ENCODE measurements at regions not wholly inside any gene's neighbourhood (a gene's known extent, or its start where the extent isn't known, plus 50 kb on each side); places are given as distances from the start of the nearest gene placed in this dataset.
A peak's percentile ranks its signal among the peaks of the same experiment; 100 is the strongest.
"Not testable (repeated sequence)": the region's sequence is repeated elsewhere in the genome, so short reads cannot be mapped to it uniquely, and the experiment has no call there.

GRCh38 chr7:69438584-69439412 lies 159.5 kb upstream of the AUTS2 start:
- Histone ChIP-seq H3K36me3 (no peaks in the 10 kb centered on the region), H3K27me3 (no peaks in the 10 kb centered on the region), H3K4me3 (no peak overlapping the region), H3K9me3 (no peaks in the 10 kb centered on the region), H3K4me1 (peaks cover 0 to 26% (median 21%) of the 10 kb centered on the region in 4 donors), H3K27ac (peak overlapping the region in 2 of 4 donors; percentile 63 to 69)
- DNase-seq = no peak
- intact Hi-C loops (cut with DNase I) = no loop called here
- TF ChIP-seq EP300 (IDR thresholded peaks at IDR 0.05) = no peak
- TF ChIP-seq POLR2AphosphoS5 (IDR thresholded peaks at IDR 0.05) = peak in 2 of 4 donors; percentile 35 to 72
- WGBS, 2 donors = 81 to 84% methylated on average over 16 of the region's 16 CpGs

- intact Hi-C loops (cut with DNase I) = no loop called here
- Histone ChIP-seq H3K27ac (peak overlapping the region in 2 of 4 donors; percentile 63 to 69), H3K9me3 (no peaks in the 10 kb centered on the region), H3K36me3 (no peaks in the 10 kb centered on the region), H3K4me3 (no peak overlapping the region), H3K4me1 (peaks cover 0 to 26% (median 21%) of the 10 kb centered on the region in 4 donors), H3K27me3 (no peaks in the 10 kb centered on the region)
- TF ChIP-seq POLR2A (IDR thresholded peaks at IDR 0.05) (no peak), EP300 (IDR thresholded peaks at IDR 0.05) (no peak), POLR2AphosphoS5 (IDR thresholded peaks at IDR 0.05) (no peak), CTCF (IDR thresholded peaks at IDR 0.05) (no peak)
- WGBS, 2 donors = 85 to 92% methylated on average over 1 of the region's 1 CpG
- DNase-seq = no peak
Observed at GRCh38 chr7:69439636-69440325, 158.5 kb upstream of the AUTS2 start.

- H3K4me1 ChIP-seq = peaks cover 0 to 26% (median 21%) of the 10 kb centered on the region in 4 donors
- H3K27ac ChIP-seq = no peak overlapping the region
- intact Hi-C loops (cut with DNase I) = no loop called here
- WGBS, 2 donors = 50 to 74% methylated on average over 2 of the region's 2 CpGs
- no peaks in the 10 kb centered on the region for H3K36me3 ChIP-seq
- H3K9me3 ChIP-seq = no peaks in the 10 kb centered on the region
- H3K4me3 ChIP-seq = no peak overlapping the region
- no peak for DNase-seq
- TF ChIP-seq POLR2A (IDR thresholded peaks at IDR 0.05) = no peak
- TF ChIP-seq CTCF (IDR thresholded peaks at IDR 0.05) = no peak
- no peaks in the 10 kb centered on the region for H3K27me3 ChIP-seq
Observed at GRCh38 chr7:69440976-69441375, 157.3 kb upstream of the AUTS2 start.

GRCh38 chr7:69443136-69443535 lies 155.1 kb upstream of the AUTS2 start:
- Histone ChIP-seq H3K9me3 (no peaks in the 10 kb centered on the region), H3K27ac (no peak overlapping the region), H3K4me3 (no peak overlapping the region), H3K27me3 (no peaks in the 10 kb centered on the region), H3K4me1 (peaks cover 0 to 10% (median 9%) of the 10 kb centered on the region in 4 donors), H3K36me3 (no peaks in the 10 kb centered on the region)
- TF ChIP-seq POLR2A (IDR thresholded peaks at IDR 0.05) (no peak), POLR2AphosphoS5 (IDR thresholded peaks at IDR 0.05) (no peak), CTCF (IDR thresholded peaks at IDR 0.05) (no peak), EP300 (IDR thresholded peaks at IDR 0.05) (no peak)
- WGBS, 2 donors = 77 to 85% methylated on average over 2 of the region's 2 CpGs
- no peak for DNase-seq
- intact Hi-C loops (cut with DNase I) = no loop called here

- no peaks in the 10 kb centered on the region for H3K36me3 ChIP-seq
- TF ChIP-seq CTCF (IDR thresholded peaks at IDR 0.05) = no peak
- no peak for TF ChIP-seq POLR2A (IDR thresholded peaks at IDR 0.05)
- no peak for TF ChIP-seq EP300 (IDR thresholded peaks at IDR 0.05)
- TF ChIP-seq POLR2AphosphoS5 (IDR thresholded peaks at IDR 0.05) = no peak
- no peaks in the 10 kb centered on the region for H3K9me3 ChIP-seq
- no peak overlapping the region for H3K4me3 ChIP-seq
- no peaks in the 10 kb centered on the region for H3K27me3 ChIP-seq
- H3K4me1 ChIP-seq = no peaks in the 10 kb centered on the region
- no peak for DNase-seq
- intact Hi-C loops (cut with DNase I) = no loop called here
- WGBS, 2 donors = 88 to 89% methylated on average over 11 of the region's 11 CpGs
- no peak overlapping the region for H3K27ac ChIP-seq
Observed at GRCh38 chr7:69445541-69445940, 152.7 kb upstream of the AUTS2 start.

GRCh38 chr7:69446213-69446612 lies 152.1 kb upstream of the AUTS2 start:
- not testable (repeated sequence) for H3K36me3 ChIP-seq

More at GRCh38 chr7:69446213-69446612, 152.1 kb upstream of the AUTS2 start:
- H3K27ac ChIP-seq; H3K9me3 ChIP-seq; DNase-seq; H3K4me3 ChIP-seq; intact Hi-C loops (cut with DNase I); H3K4me1 ChIP-seq; H3K27me3 ChIP-seq: not testable (repeated sequence)
- 93 to 97% methylated on average over 7 of the region's 7 CpGs for WGBS, 2 donors
